Neural cell (in vitro differentiated cells): ENCODE measurements at regions not wholly inside any gene's neighbourhood (a gene's known extent, or its start where the extent isn't known, plus 50 kb on each side); places are given as distances from the start of the nearest gene placed in this dataset.

Experiments
- EZH2 ChIP-seq: fragments of 200-600, 300-800 bp; shearing (Covaris generic), sonication (generic); IDR thresholded peaks from 2 replicates; pipeline ENCODE4 v1.6.1; 2014; ENCODE audit warnings: antibody characterized with exemption, low read length, borderline replicate concordance, mild to moderate bottlenecking; ENCODE audit not compliant: insufficient read depth, poor library complexity, severe bottlenecking
- TF ChIP-seq, protein P1 (sequence below): fragments of 450-650 bp; IDR thresholded peaks from 2 replicates; pipeline ENCODE4 v1.5.1; 2014; ENCODE audit warnings: antibody characterized with exemption, mild to moderate bottlenecking, moderate library complexity; ENCODE audit not compliant: poor library complexity, severe bottlenecking

DNA sequence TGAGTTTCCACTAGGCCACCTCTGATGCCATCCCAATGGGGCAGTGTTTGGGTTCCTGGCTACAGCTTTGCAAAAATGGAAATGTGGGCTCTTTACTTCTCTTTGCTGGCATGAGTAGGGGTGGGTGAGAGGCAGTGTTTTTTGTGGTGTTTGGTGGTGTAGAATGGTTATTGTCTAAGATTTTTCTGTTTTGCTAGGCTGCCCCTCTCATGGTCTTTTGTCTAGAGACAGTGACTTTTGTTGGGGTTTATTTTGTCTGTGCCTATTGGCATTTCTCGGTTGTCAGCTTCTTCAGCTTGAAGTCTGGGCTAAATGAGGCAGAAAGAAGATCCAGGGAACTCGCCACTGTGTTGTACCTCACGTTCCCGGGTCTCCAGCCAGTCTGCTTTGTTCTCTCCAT lies 112.1 kb downstream of the CENPF start:
- TF ChIP-seq, protein P1, sequence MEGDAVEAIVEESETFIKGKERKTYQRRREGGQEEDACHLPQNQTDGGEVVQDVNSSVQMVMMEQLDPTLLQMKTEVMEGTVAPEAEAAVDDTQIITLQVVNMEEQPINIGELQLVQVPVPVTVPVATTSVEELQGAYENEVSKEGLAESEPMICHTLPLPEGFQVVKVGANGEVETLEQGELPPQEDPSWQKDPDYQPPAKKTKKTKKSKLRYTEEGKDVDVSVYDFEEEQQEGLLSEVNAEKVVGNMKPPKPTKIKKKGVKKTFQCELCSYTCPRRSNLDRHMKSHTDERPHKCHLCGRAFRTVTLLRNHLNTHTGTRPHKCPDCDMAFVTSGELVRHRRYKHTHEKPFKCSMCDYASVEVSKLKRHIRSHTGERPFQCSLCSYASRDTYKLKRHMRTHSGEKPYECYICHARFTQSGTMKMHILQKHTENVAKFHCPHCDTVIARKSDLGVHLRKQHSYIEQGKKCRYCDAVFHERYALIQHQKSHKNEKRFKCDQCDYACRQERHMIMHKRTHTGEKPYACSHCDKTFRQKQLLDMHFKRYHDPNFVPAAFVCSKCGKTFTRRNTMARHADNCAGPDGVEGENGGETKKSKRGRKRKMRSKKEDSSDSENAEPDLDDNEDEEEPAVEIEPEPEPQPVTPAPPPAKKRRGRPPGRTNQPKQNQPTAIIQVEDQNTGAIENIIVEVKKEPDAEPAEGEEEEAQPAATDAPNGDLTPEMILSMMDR: no peak
- TF ChIP-seq EZH2: no peak
